NCI-H146 treated with DMSO at 0.1 percent for 48 hours (cell line): ENCODE measurements at regions not wholly inside any gene's neighbourhood (a gene's known extent, or its start where the extent isn't known, plus 50 kb on each side); places are given as distances from the start of the nearest gene placed in this dataset.

ENCODE experiments used
- DNase-seq: peaks from one replicate; lab custom pipeline; 2025; ENCODE audit not compliant: unreplicated experiment; lab: John Stamatoyannopoulos, UW

DNA sequence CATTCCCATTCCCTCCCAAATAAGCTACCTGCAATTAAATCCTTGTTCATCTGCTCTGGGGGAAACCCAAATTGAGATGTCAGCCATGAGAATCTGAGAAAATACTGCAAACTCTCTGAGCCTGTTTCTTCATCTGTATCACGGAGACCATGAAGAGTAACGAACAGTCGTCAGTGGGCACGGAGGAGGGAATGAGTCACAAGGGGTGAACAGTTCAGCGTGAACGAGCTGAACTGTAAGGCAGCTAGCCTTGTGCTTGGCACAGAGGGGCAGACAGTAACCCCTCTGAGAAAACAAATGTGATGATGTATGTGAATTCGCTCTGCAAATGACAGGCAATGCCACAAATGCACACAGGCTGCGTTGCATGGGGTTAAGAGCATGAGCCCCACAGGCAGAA lies 288.7 kb downstream of the FOXO1 start:
- no peak for DNase-seq

GRCh38 chr13:40379196-40379595 lies 287.2 kb downstream of the FOXO1 start:
- DNase-seq: no peak

- DNase-seq: no peak
These were observed 286.5 kb downstream of the FOXO1 start for GRCh38 chr13:40379794-40380578.

DNA sequence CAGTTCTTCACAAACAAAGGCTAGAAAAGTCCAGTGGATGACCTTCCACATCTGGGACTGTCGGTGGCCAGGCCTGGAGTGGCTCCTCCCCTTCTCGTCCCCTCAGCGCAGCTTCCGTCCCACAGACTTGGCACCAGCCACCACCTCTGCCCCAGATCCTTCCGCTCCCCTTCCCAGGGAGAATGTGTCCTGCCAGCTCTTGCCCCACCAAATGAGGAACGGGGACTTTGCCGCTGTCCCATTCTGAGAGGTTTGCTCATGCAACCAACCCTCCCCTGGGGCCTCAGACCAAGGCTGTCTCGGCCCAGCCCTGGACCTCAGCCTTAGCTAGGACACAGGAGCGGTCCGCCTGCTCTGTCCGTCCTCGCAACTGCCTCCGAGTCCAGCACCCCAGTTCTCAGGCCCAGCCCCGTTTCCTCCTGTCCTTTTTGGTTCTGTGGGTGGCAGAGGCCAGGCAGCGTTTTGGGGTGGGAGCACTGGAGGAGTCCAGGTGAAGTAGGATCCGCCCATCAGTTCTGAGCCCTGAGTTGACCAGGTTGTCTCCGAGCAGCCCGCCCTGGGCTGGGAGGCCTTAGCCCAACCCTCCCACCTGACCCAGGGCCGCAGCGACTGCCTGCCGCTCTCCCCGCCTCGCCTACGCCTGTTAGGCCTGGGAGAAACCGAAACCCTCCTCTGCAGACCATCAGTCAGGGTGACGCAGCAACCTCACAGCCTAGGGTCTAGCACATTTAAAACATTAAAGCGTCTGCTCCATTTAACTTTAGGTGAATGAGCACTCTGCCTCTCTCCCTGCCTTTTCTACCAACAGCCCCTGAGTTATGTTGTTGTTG lies 284.3 kb downstream of the FOXO1 start:
- DNase-seq: no peak

- no peak for DNase-seq
These were observed 283.3 kb downstream of the FOXO1 start for GRCh38 chr13:40383132-40383531.

- no peak for DNase-seq
These were observed 282.6 kb downstream of the FOXO1 start for GRCh38 chr13:40383885-40384284.

GRCh38 chr13:40384976-40385857 lies 281.2 kb downstream of the FOXO1 start:
- DNase-seq: no peak

DNA sequence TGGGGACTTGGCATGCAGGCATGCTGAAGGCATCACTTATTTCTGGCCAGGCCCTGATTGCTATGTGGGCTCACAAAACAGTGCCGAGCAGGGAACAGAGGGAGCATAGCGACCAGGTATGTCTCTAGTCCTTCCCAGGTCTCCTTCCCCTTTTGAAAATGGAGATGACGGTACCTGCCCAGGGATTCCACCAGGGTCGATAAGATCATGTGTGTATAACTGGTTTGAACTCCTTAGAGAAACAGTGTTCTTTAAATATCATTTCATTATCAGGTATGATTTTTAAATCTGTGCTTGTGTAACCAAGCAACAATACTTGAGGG lies 280.6 kb downstream of the FOXO1 start:
- DNase-seq: no peak

DNA sequence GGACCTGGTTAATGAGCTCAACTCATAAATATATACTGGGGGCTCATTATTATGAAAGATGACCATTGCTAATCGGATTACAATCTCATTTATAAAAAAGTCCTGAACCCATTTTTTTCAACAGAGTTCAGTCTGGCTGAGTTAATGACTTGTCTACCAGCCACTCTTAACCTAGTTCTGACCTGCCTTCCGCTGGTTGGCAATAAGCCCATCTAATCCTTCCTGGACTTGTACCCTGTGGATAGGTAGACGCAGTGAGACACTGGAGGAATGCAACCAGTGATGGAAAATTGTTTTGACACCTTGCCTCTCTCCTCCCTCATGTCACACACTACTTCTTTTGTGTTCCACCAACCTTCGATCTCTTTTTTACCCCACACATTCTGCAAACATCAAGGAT lies 279.9 kb downstream of the FOXO1 start:
- DNase-seq: no peak

- DNase-seq: no peak
These were observed 278.7 kb downstream of the FOXO1 start for GRCh38 chr13:40387775-40388174.

- no peak for DNase-seq
These were observed 277.8 kb downstream of the FOXO1 start for GRCh38 chr13:40388617-40389016.

DNA sequence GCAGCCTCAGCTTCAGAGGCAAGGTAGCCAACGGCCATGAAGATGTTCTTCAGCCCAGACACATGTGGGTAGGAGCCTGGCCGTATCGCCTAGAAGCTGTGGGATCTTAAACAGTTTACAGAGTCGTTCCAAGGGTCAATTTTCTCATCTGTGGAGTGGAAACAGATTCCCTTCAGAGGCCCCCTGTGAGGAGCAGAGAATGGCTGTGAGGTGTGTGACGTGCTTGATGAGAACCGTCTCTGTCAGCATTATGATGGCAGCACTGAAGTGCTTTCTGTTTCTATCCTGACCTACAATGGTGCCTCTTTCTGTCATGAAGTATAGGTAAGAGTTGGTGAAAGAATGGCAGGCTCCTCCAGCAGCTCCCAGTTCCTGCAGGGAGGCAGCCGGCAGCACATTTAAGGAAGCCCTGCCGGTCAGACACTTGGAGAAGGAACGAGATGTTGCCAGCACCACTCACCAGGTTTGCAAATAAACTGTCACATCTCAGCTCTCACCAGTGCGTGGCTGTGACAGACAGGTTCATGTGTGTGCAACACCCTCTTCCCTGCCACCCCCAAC lies 277.3 kb downstream of the FOXO1 start:
- no peak for DNase-seq

GRCh38 chr13:40390401-40390916 lies 276.0 kb downstream of the FOXO1 start:
- DNase-seq: no peak

DNA sequence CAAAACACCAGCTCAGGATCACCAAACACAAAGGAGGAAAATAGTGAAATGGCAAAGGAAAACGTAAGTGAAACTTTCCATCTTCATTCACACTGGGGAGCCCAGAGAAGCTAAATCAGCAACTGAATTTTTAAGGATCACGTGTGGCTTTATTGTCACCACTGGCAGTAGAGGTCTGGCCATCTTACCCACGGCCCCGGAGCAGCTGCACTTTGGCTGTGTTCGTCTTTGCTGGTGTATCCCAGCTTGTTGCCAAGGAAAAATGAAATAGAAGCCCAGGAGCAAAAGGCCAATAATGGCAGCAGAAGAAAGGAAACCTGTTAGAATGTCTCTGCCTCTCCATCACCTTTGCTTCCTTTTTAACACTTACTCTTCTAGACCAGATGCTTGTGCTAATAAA lies 274.7 kb downstream of the FOXO1 start:
- DNase-seq: no peak

GRCh38 chr13:40394304-40394985 lies 272.0 kb downstream of the FOXO1 start:
- DNase-seq: no peak

DNA sequence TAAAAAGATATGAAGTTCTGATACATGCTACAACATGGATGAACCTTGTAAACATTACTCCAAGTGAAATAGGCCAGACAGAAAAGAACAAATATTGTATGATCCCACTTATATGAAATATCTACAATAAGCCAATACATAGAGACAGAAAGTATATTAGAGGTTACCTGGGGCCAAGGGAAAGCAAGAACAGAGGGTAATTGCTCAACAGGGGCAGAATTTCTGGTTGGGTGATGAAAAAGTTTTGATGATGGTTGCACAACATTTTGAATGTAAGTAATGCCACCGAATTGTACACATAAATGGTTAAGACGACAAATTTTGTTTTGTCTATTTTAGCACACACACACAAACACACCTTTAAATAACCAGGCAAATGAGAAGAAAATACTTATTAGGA lies 268.4 kb downstream of the FOXO1 start:
- no peak for DNase-seq

DNA sequence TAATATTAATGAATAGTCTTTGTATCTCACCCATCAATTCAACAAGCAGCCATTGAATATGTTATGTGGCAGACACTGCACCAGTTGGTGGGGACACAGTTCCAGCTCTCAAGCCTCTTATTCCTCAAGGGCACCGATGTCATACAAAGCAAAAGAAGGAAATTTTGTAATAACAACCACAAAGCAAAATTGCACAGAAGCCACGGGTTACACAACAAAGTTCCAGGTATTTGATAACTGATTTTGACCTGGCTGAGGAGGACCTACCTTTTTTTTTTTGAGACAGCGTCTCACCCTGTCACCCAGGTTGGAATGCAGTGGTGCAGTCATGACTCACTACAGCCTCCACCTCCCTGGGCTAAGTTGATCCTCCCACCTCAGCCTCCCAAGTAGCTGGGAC lies 266.7 kb downstream of the FOXO1 start:
- no peak for DNase-seq

DNA sequence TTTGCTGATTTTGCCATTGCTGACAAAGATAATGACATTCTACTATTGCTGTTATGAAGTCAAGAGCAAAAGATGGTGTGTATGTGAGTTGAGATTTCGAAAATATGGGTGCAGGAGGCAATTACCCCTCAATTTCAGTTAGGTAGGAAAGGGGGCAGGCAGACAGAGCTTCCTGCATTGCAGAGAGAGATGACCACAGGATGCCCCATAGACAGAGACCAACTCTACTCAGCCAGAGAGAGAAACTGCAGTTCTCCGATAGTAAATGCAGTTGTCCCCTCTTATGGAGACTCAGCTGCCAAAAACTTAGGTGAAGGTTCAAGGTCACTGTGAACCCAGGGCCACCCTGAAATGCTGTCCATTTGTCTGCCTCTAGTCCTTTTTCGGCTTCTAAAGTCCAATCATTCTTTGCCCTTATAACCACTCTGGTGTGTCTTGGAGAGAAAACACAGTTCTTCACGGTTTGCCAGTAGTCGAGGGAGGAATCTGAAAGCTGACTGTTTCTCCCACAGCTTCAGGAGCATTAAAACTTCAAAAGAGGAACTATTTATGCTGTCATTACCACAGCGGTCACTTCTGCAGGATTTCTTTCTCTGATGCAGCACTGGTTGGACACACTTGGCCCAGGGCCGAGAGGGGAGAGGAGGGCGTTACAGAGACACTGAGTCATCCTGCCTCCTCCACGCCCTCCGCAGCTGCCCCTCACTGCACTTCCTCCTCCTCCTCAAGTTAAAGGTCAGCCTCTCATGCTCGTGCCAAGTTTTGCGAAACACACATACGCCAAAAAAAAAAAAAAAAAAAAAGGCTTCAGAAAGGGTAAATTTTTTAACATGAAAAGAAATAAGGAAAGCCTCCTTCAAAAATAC lies 264.3 kb downstream of the FOXO1 start:
- DNase-seq: no peak

- no peak for DNase-seq
These were observed 263.5 kb downstream of the FOXO1 start for GRCh38 chr13:40402931-40403431.
